ENCODE measurements at regions not wholly inside any gene's neighbourhood (a gene's known extent, or its start where the extent isn't known, plus 50 kb on each side); places are given as distances from the start of the nearest gene placed in this dataset.
"Not testable (repeated sequence)": the region's sequence is repeated elsewhere in the genome, so short reads cannot be mapped to it uniquely, and the experiment has no call there.

- FAIRE-seq (no peak), DNase-seq (ENCODE audit: insufficient read length, low spot score) (no peak)
Measured at GRCh38 chr4:36582198-36582597, 300.8 kb downstream of the DTHD1 start.

GRCh38 chr4:36587909-36588472, 306.6 kb downstream of the DTHD1 start:
- no peak for DNase-seq (ENCODE audit: insufficient read length, low spot score)
- no peak for FAIRE-seq

- FAIRE-seq (no peak), DNase-seq (ENCODE audit: insufficient read length, low spot score) (no peak)
Measured at GRCh38 chr4:36590343-36590742, 308.9 kb downstream of the DTHD1 start.

GRCh38 chr4:36601864-36602495, 320.6 kb downstream of the DTHD1 start:
- no peak for DNase-seq (ENCODE audit: insufficient read length, low spot score)
- no peak for FAIRE-seq

GRCh38 chr4:36609661-36610060, 328.2 kb downstream of the DTHD1 start:
- DNase-seq (ENCODE audit: insufficient read length, low spot score), result no peak
- FAIRE-seq, result no peak

- no peak for FAIRE-seq
- no peak for DNase-seq (ENCODE audit: insufficient read length, low spot score)
Measured at GRCh38 chr4:36610628-36611027, 329.2 kb downstream of the DTHD1 start.

GRCh38 chr4:36613142-36613541, 331.7 kb downstream of the DTHD1 start:
- DNase-seq (ENCODE audit: insufficient read length, low spot score); FAIRE-seq: not testable (repeated sequence)

- no peak for DNase-seq (ENCODE audit: insufficient read length, low spot score)
- no peak for FAIRE-seq
Measured at GRCh38 chr4:36614011-36614410, 332.6 kb downstream of the DTHD1 start.

- DNase-seq (ENCODE audit: insufficient read length, low spot score) (no peak), FAIRE-seq (no peak)
Measured at GRCh38 chr4:36618102-36618501, 336.7 kb downstream of the DTHD1 start.

GRCh38 chr4:36624030-36624429, 342.6 kb downstream of the DTHD1 start:
- DNase-seq (ENCODE audit: insufficient read length, low spot score), result no peak
- no peak for FAIRE-seq

GRCh38 chr4:36638273-36638811, 356.9 kb downstream of the DTHD1 start:
- no peak for FAIRE-seq

GRCh38 chr4:36640876-36641275, 359.5 kb downstream of the DTHD1 start:
- no peak for DNase-seq (ENCODE audit: insufficient read length, low spot score)
- FAIRE-seq, result no peak

More at GRCh38 chr4:36638273-36638811, 356.9 kb downstream of the DTHD1 start:
- DNase-seq (ENCODE audit: insufficient read length, low spot score), result no peak

GRCh38 chr4:36651253-36651652, 369.8 kb downstream of the DTHD1 start:
- FAIRE-seq (peak; percentile 92), DNase-seq (ENCODE audit: insufficient read length, low spot score) (peak; percentile 12)

- peak; percentile 23 for FAIRE-seq
- no peak for DNase-seq (ENCODE audit: insufficient read length, low spot score)
Measured at GRCh38 chr4:36652857-36653256, 371.4 kb downstream of the DTHD1 start.

- no peak for DNase-seq (ENCODE audit: insufficient read length, low spot score)
- no peak for FAIRE-seq
Measured at GRCh38 chr4:36665985-36666527, 384.6 kb downstream of the DTHD1 start.

GRCh38 chr4:36675436-36675835, 394.0 kb downstream of the DTHD1 start:
- no peak for DNase-seq (ENCODE audit: insufficient read length, low spot score)
- FAIRE-seq, result no peak

GRCh38 chr4:36676139-36677050, 395.0 kb downstream of the DTHD1 start:
- FAIRE-seq (no peak), DNase-seq (ENCODE audit: insufficient read length, low spot score) (no peak)

GRCh38 chr4:36677112-36677511, 395.7 kb downstream of the DTHD1 start:
- FAIRE-seq (no peak), DNase-seq (ENCODE audit: insufficient read length, low spot score) (no peak)

- DNase-seq (ENCODE audit: insufficient read length, low spot score) (no peak), FAIRE-seq (no peak)
Measured at GRCh38 chr4:36677874-36678273, 396.5 kb downstream of the DTHD1 start.

GRCh38 chr4:36687681-36688080, 406.3 kb downstream of the DTHD1 start:
- DNase-seq (ENCODE audit: insufficient read length, low spot score) (no peak), FAIRE-seq (no peak)

GRCh38 chr4:36692586-36692985, 411.2 kb downstream of the DTHD1 start:
- FAIRE-seq, result no peak
- no peak for DNase-seq (ENCODE audit: insufficient read length, low spot score)
